CD4-positive, alpha-beta T cell (primary cell): ENCODE measurements at regions not wholly inside any gene's neighbourhood (a gene's known extent, or its start where the extent isn't known, plus 50 kb on each side); places are given as distances from the start of the nearest gene placed in this dataset.

ENCODE experiments used
- ATAC-seq: fragments of 200-7000 bp; cut with Tn5 transposase; one replicate; pipeline ENCODE4 v1.10.0; 2022; ENCODE audit warnings: mild to moderate bottlenecking; ENCODE audit not compliant: poor library complexity
- CTCF ChIA-PET: fragments of 350-600 bp; sonication (Branson Sonifier 250); formaldehyde crosslinking; loops from one replicate; lab custom pipeline; 2021; ENCODE audit warnings: antibody characterized with exemption, inconsistent platforms; lab: Charles Lee
- POLR2A ChIA-PET: fragments of 350-600 bp; sonication (Branson Sonifier 250); formaldehyde crosslinking; loops from one replicate; lab custom pipeline; 2021; ENCODE audit warnings: antibody characterized with exemption, inconsistent platforms; lab: Charles Lee
- DNase-seq, 14 experiments: peaks; one replicate each; pipeline ENCODE4 v3.0.0-alpha.2; 2013 to 2020; ENCODE audit warnings: mixed read lengths in 2 of 14
- H3K27ac ChIP-seq, 2 donors: one replicate each; pipeline versions ENCODE4 v1.5.1 to v1.7.0; 2013; ENCODE audit warnings: low read length in 2 of 2, low read depth in 1 of 2, mild to moderate bottlenecking in 1 of 2
- H3K27me3 ChIP-seq, 2 experiments: 1 replicate in 1 of 2; 2 replicates in 1 of 2; pipeline versions ENCODE4 v1.6.1 to v1.7.0; 2013; ENCODE audit warnings: low read length in 2 of 2, control low read depth in 1 of 2, mild to moderate bottlenecking in 1 of 2, moderate library complexity in 1 of 2; ENCODE audit not compliant: insufficient read depth in 2 of 2, control insufficient read depth in 1 of 2
- H3K36me3 ChIP-seq: one replicate; pipeline ENCODE4 v1.6.1; 2013; ENCODE audit warnings: low read length, control low read depth; ENCODE audit not compliant: insufficient read depth
- H3K4me1 ChIP-seq: one replicate; pipeline ENCODE4 v1.6.1; 2013; ENCODE audit warnings: low read length, control low read depth; ENCODE audit not compliant: insufficient read depth
- H3K4me3 ChIP-seq: one replicate; pipeline ENCODE4 v1.5.1; 2013; ENCODE audit warnings: mild to moderate bottlenecking, low read length, moderate library complexity
- H3K9me3 ChIP-seq, 2 experiments: 1 replicate in 1 of 2; 2 replicates in 1 of 2; pipeline versions ENCODE4 v1.6.1 to v1.7.0; 2013; ENCODE audit warnings: low read length in 2 of 2, mild to moderate bottlenecking in 2 of 2, control low read depth in 1 of 2, moderate library complexity in 1 of 2; ENCODE audit not compliant: control insufficient read depth in 1 of 2, insufficient read depth in 1 of 2
- H3K27ac Mint-ChIP-seq: one replicate; pipeline ENCODE4 v1.8.0; 2020; ENCODE audit warnings: mixed read lengths
- H3K27me3 Mint-ChIP-seq: one replicate; pipeline ENCODE4 v1.8.0; 2021; ENCODE audit warnings: mixed read lengths
- H3K36me3 Mint-ChIP-seq: one replicate; pipeline ENCODE4 v1.8.0; 2021; ENCODE audit warnings: low read depth, mixed read lengths
- H3K4me1 Mint-ChIP-seq: one replicate; pipeline ENCODE4 v1.8.0; 2021; ENCODE audit warnings: low read depth, mixed read lengths
- H3K4me3 Mint-ChIP-seq: one replicate; pipeline ENCODE4 v1.8.0; 2020; ENCODE audit warnings: mild to moderate bottlenecking, mixed read lengths
- H3K9me3 Mint-ChIP-seq: one replicate; pipeline ENCODE4 v1.8.0; 2020; ENCODE audit warnings: mixed read lengths
- CTCF ChIP-seq: fragments of 200-600 bp; IDR thresholded peaks from one replicate; pipeline ENCODE4 v1.8.0; 2022; ENCODE audit warnings: antibody characterized with exemption, mild to moderate bottlenecking
- intact Hi-C, 2 experiments: fragments of 100-400 bp; cut with DNase I in 1 of 2; cut with micrococcal nuclease in 1 of 2; formaldehyde crosslinking; loops; one replicate each; pipeline versions ENCODE4 v1.15.1 to v1.9.0; 2023 to 2025; cut with DNase I, micrococcal nuclease

- H3K36me3 Mint-ChIP-seq = no peaks in the 10 kb centered on the region
- Histone ChIP-seq H3K4me1 (no peaks in the 10 kb centered on the region), H3K4me3 (no peak overlapping the region), H3K9me3 (no peaks in the 10 kb centered on the region), H3K36me3 (no peaks in the 10 kb centered on the region), H3K27ac (no peak overlapping the region), H3K27me3 (no peaks in the 10 kb centered on the region)
- H3K4me3 Mint-ChIP-seq = no peak overlapping the region
- TF ChIP-seq CTCF = no peak
- ATAC-seq (no peak), DNase-seq (no peak)
- H3K4me1 Mint-ChIP-seq = no peaks in the 10 kb centered on the region
- CTCF ChIA-PET = no interaction called here
- no peak overlapping the region for H3K27ac Mint-ChIP-seq
- H3K9me3 Mint-ChIP-seq = no peaks in the 10 kb centered on the region
- POLR2A ChIA-PET = no interaction called here
- H3K27me3 Mint-ChIP-seq = no peaks in the 10 kb centered on the region
- intact Hi-C loops = no loop called here
Measured at GRCh38 chr3:188940573-188940932, 231.2 kb upstream of the TPRG1 start.

- ChIA-PET CTCF (no interaction called here), POLR2A (no interaction called here)
- DNase-seq (peak in 2 of 14 experiments; percentile 52 to 55), ATAC-seq (no peak)
- Mint-ChIP-seq H3K4me1 (no peaks in the 10 kb centered on the region), H3K27me3 (no peaks in the 10 kb centered on the region), H3K27ac (no peak overlapping the region), H3K4me3 (no peak overlapping the region), H3K36me3 (no peaks in the 10 kb centered on the region), H3K9me3 (no peaks in the 10 kb centered on the region)
- Histone ChIP-seq H3K4me1 (no peaks in the 10 kb centered on the region), H3K9me3 (no peaks in the 10 kb centered on the region), H3K36me3 (no peaks in the 10 kb centered on the region), H3K27me3 (no peaks in the 10 kb centered on the region), H3K27ac (no peak overlapping the region), H3K4me3 (no peak overlapping the region)
- intact Hi-C loops = no loop called here
- no peak for TF ChIP-seq CTCF
Measured at GRCh38 chr3:188941103-188941502, 230.7 kb upstream of the TPRG1 start.

- POLR2A ChIA-PET = no interaction called here
- peaks cover under 1% of the 10 kb centered on the region for H3K4me1 ChIP-seq
- no peak overlapping the region for H3K4me3 ChIP-seq
- Mint-ChIP-seq H3K36me3 (no peaks in the 10 kb centered on the region), H3K9me3 (no peaks in the 10 kb centered on the region), H3K27ac (no peak overlapping the region), H3K4me1 (no peaks in the 10 kb centered on the region), H3K4me3 (no peak overlapping the region), H3K27me3 (peaks cover 7% of the 10 kb centered on the region)
- no peak overlapping the region for H3K27ac ChIP-seq
- CTCF ChIA-PET = interaction anchor here (1.2 kb wide), 1 partner anchor 99 kb away, joined by 3 read pairs; no protein-coding TSS in a partner anchor
- ATAC-seq = no peak
- H3K9me3 ChIP-seq = no peaks in the 10 kb centered on the region
- H3K27me3 ChIP-seq = no peaks in the 10 kb centered on the region
- intact Hi-C loops = no loop called here
- no peak for TF ChIP-seq CTCF
- no peaks in the 10 kb centered on the region for H3K36me3 ChIP-seq
- DNase-seq = no peak
Measured at GRCh38 chr3:188942191-188942590, 229.6 kb upstream of the TPRG1 start.
